NCI-H774 (cell line): ENCODE measurements at regions not wholly inside any gene's neighbourhood (a gene's known extent, or its start where the extent isn't known, plus 50 kb on each side); places are given as distances from the start of the nearest gene placed in this dataset.
"Not testable (repeated sequence)": the region's sequence is repeated elsewhere in the genome, so short reads cannot be mapped to it uniquely, and the experiment has no call there.

Experiments used
- DNase-seq: peaks from one replicate; lab custom pipeline; 2025; lab: John Stamatoyannopoulos, UW

- DNase-seq = no peak
These were observed 50.3 kb upstream of the SNRK start for GRCh38 chr3:43236008-43236407.

GRCh38 chr3:43233062-43233461 lies 53.3 kb upstream of the SNRK start:
- no peak for DNase-seq

GRCh38 chr3:43231276-43232000 lies 54.9 kb upstream of the SNRK start:
- no peak for DNase-seq

GRCh38 chr3:43229865-43230264 lies 56.5 kb upstream of the SNRK start:
- DNase-seq = not testable (repeated sequence)

GRCh38 chr3:43227685-43228084 lies 58.7 kb upstream of the SNRK start:
- not testable (repeated sequence) for DNase-seq

GRCh38 chr3:43224405-43225073 lies 61.8 kb upstream of the SNRK start:
- DNase-seq = no peak

GRCh38 chr3:43223670-43224364 lies 62.5 kb upstream of the SNRK start:
- DNase-seq = no peak

GRCh38 chr3:43222590-43222989 lies 63.8 kb upstream of the SNRK start:
- DNase-seq = no peak

- no peak for DNase-seq
These were observed 65.3 kb upstream of the SNRK start for GRCh38 chr3:43221076-43221475.

GRCh38 chr3:43219616-43220015 lies 66.7 kb upstream of the SNRK start:
- DNase-seq = no peak

- DNase-seq = no peak
These were observed 67.4 kb upstream of the SNRK start for GRCh38 chr3:43218921-43219320.

- DNase-seq = no peak
These were observed 68.2 kb upstream of the SNRK start for GRCh38 chr3:43218156-43218555.

GRCh38 chr3:43217633-43218032 lies 68.7 kb upstream of the SNRK start:
- no peak for DNase-seq

GRCh38 chr3:43217206-43217605 lies 69.1 kb upstream of the SNRK start:
- DNase-seq = no peak

GRCh38 chr3:43215663-43216275 lies 70.6 kb upstream of the SNRK start:
- no peak for DNase-seq

- no peak for DNase-seq
These were observed 71.2 kb upstream of the SNRK start for GRCh38 chr3:43215138-43215537.

GRCh38 chr3:43214616-43215015 lies 71.7 kb upstream of the SNRK start:
- no peak for DNase-seq

GRCh38 chr3:43213631-43214030 lies 72.7 kb upstream of the SNRK start:
- no peak for DNase-seq

GRCh38 chr3:43212914-43213611 lies 73.3 kb upstream of the SNRK start:
- no peak for DNase-seq

- no peak for DNase-seq
These were observed 74.7 kb upstream of the SNRK start for GRCh38 chr3:43211681-43212080.

GRCh38 chr3:43210049-43211027 lies 76.0 kb upstream of the SNRK start:
- DNase-seq = no peak
